ENCODE measurements at regions not wholly inside any gene's neighbourhood (a gene's known extent, or its start where the extent isn't known, plus 50 kb on each side); places are given as distances from the start of the nearest gene placed in this dataset.

DNA sequence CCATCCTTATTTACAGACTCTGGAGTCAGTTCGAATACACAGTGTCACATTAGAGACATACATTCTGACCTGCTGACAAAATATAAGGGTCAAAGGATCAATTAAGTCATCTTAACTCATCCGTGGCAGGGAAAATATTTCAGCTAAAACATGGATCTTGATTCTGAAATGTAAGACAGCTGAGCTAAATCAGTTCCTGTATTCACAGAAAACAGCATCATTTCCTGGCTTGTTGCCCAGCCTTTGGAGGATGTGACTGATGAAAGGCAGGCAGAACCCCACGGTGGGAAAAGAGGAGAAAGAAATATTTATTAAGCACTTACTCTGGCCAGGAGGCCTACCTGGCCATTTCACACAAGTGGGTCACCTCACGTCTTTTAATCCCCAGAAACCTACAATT is 101.9 kb downstream of the GAS2L3 start:
- TF ChIP-seq, protein P1, sequence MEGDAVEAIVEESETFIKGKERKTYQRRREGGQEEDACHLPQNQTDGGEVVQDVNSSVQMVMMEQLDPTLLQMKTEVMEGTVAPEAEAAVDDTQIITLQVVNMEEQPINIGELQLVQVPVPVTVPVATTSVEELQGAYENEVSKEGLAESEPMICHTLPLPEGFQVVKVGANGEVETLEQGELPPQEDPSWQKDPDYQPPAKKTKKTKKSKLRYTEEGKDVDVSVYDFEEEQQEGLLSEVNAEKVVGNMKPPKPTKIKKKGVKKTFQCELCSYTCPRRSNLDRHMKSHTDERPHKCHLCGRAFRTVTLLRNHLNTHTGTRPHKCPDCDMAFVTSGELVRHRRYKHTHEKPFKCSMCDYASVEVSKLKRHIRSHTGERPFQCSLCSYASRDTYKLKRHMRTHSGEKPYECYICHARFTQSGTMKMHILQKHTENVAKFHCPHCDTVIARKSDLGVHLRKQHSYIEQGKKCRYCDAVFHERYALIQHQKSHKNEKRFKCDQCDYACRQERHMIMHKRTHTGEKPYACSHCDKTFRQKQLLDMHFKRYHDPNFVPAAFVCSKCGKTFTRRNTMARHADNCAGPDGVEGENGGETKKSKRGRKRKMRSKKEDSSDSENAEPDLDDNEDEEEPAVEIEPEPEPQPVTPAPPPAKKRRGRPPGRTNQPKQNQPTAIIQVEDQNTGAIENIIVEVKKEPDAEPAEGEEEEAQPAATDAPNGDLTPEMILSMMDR (IDR thresholded peaks at IDR 0.05) = no peak

DNA sequence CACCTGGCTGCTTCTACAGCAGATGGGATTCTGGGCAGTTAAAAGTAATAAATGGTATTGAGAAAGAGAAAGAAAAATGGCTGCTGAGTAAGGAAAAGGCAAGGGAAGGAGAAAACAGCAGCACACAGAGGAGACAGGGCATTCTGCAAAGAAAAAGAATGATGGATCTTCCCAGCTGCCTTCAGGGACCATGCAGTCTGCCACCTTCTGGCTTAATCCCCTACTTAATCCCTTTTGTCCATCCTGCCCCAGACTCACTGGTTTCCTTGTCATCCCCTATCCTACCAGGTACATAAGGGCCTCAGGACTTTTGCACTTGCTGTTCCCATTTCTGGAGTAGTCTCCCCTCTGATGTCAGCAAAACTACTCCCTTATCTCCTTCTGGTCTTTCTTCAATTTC is 107.6 kb downstream of the GAS2L3 start:
- TF ChIP-seq, protein P1 (IDR thresholded peaks at IDR 0.05) = no peak

DNA sequence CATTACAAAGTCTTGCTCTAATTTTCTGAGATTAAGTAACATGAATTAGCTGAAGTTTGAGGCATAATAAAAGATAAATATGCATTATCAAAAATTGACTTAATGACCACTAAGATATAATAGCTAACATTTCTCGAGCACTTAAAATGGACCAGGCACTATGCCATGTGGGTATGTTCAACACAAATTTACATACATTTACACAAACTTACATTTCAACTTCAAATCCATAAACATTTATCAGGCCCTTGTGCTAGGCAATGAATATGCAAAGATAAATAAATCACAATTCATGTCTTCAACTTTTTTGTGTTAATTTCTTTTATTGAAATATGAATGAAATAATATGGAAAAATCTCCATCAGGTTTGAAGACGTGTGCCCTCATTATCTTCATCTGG is 108.7 kb downstream of the GAS2L3 start:
- TF ChIP-seq, protein P1 (IDR thresholded peaks at IDR 0.05) = no peak

DNA sequence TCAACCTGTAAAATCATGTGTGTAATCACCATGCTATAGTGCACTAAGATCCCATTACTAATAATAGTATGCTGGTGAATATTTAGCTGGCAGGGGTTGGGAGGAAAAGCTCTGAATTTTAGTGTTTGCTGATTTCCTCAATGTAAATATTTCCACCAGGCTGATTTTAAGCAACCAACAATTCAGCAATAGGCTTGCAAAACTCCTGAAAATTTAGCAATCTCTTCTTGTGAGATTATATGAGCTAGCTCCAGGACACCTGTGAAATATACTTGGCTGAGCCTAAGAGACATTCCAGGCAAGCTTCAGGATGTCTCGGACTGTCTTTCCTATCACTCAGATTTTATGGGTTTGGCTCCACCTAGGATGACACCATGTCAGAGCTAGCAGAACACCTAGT is 106.9 kb upstream of the ANO4 start:
- TF ChIP-seq, protein P1 (IDR thresholded peaks at IDR 0.05) = no peak

DNA sequence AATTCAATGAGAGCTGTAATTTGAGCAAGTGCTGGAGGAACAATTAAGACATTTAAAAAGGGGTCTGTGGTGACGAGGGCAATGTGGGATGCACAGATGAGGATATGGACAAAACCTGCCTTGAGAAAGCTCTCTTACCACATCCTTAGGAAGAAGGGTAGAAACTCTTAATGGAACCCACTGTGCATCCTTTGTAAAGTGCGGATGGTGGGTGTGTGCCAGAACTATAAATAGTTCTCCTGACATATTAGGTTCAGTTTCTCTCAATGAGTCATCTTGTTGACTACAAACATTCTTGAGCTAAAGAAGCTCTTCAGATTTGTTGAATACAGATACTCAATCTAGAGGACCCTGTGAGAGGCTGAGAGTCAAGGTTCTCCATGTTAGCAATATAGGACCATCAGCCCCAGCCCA is 106.1 kb upstream of the ANO4 start:
- TF ChIP-seq, protein P1 (IDR thresholded peaks at IDR 0.05) = no peak

DNA sequence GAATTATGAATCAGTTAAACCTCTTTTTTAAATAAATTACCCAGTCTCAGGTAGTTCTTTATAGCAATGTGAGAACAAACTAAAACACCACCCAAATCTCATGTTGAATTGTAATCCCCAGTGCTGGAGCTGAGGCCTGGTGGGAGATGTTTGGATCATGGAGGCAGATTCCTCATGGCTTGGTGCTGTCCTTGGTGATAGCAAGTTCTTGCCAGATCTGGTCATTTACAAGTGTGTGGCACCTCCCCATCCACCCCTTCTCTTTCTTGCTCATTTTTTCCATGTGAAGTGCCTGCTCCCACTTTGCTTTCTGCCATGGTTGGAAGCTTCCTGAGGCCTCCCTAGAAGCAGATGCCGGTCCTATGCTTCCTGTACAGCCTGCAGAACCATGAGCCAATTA is 102.1 kb upstream of the ANO4 start:
- TF ChIP-seq, protein P1 (IDR thresholded peaks at IDR 0.05) = no peak

DNA sequence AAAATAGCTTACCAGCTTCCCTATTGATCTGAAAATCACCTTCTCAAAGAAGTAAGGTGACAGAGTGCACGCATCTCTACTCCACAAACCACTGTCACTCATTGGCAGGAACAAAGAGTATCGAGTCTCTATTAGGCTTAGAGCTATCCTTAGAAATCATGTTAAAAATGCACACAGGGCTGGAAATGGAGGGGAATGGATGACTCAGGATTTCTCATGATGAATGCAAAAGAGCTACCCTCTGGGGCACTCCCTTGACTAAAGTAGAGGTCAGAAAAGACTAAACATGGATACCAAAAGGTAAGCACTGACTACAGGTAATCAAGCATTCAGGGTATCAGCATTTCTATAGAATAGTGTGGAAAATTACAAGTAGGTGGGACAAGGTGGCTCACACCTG is 96.1 kb upstream of the ANO4 start:
- TF ChIP-seq, protein P1 (IDR thresholded peaks at IDR 0.05) = no peak

DNA sequence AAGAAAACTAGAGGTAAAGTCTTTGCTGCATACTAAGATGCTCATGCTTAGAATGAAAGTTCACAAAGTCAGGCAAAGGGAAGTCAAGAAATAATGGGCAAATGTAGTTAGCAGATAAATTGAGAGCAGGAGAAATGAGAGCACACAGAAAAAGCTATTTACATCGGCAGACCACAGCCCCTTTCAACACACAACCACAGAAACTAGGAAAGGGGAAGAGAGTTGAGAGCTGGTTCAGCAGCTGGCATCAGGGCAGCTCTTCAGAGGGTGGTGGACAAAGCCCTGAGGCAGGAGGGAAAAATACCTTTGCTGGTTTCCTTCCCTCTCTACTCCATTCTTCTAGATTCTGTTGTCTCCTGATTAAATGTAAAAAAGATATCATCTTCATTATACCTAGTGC is 95.4 kb upstream of the ANO4 start:
- TF ChIP-seq, protein P1 (IDR thresholded peaks at IDR 0.05) = no peak

All from LNCAP (cell line).